Upper lobe of left lung (tissue), 6 donors: ENCODE measurements at regions not wholly inside any gene's neighbourhood (a gene's known extent, or its start where the extent isn't known, plus 50 kb on each side); places are given as distances from the start of the nearest gene placed in this dataset.
"Not testable (repeated sequence)": the region's sequence is repeated elsewhere in the genome, so short reads cannot be mapped to it uniquely, and the experiment has no call there.

Experiments used
- ATAC-seq, 2 donors: fragments of 200-7000 bp; cut with Tn5 transposase; one replicate each; pipeline ENCODE4 v1.9.1; 2022; ENCODE audit warnings: mild to moderate bottlenecking in 2 of 2, moderate library complexity in 2 of 2; ENCODE audit not compliant: low FRiP score in 2 of 2
- DNase-seq, 2 donors: peaks; one replicate each; pipeline ENCODE4 v3.0.0-alpha.2; 2019 to 2020
- H3K27ac ChIP-seq, 4 donors: fragments of 200-600 bp; sonication (generic); one replicate each; pipeline ENCODE4 v1.5.1; 2016 to 2019
- H3K27me3 ChIP-seq, 4 donors: fragments of 200-600 bp; sonication (generic); one replicate each; pipeline ENCODE4 v1.5.1; 2017 to 2019
- H3K36me3 ChIP-seq, 4 donors: fragments of 200-600 bp; sonication (generic); one replicate each; pipeline ENCODE4 v1.5.1; 2016 to 2019
- H3K4me1 ChIP-seq, 4 donors: fragments of 200-600 bp; sonication (generic); one replicate each; pipeline ENCODE4 v1.5.1; 2018 to 2019
- H3K4me3 ChIP-seq, 4 donors: fragments of 200-600 bp; sonication (generic); one replicate each; pipeline ENCODE4 v1.5.1; 2017 to 2019; ENCODE audit warnings: mild to moderate bottlenecking in 2 of 4, moderate library complexity in 1 of 4
- H3K9me3 ChIP-seq, 4 donors: fragments of 200-600 bp; sonication (generic); one replicate each; pipeline ENCODE4 v1.5.1; 2018 to 2019
- CTCF ChIP-seq, 6 experiments: fragments of 450-650 bp in 4 of 6; fragments of 200-600 bp in 2 of 6; sonication (generic) in 2 of 6; IDR thresholded peaks; one replicate each; pipeline ENCODE4 v1.5.1; 2016 to 2019; ENCODE audit warnings: antibody characterized with exemption in 6 of 6
- EP300 ChIP-seq, 4 donors: sonication (generic); formaldehyde crosslinking; IDR thresholded peaks; one replicate each; pipeline ENCODE4 v1.5.1; 2017; ENCODE audit warnings: antibody characterized with exemption in 4 of 4, control low read depth in 2 of 4
- POLR2A ChIP-seq, 4 donors: fragments of 450-650 bp; IDR thresholded peaks; one replicate each; pipeline ENCODE4 v1.5.1; 2016 to 2017; ENCODE audit warnings: antibody characterized with exemption in 4 of 4, mild to moderate bottlenecking in 2 of 4
- POLR2AphosphoS5 ChIP-seq, 2 donors: sonication (generic); formaldehyde crosslinking; IDR thresholded peaks; one replicate each; pipeline ENCODE4 v1.5.1; 2017; ENCODE audit warnings: antibody characterized with exemption in 2 of 2
- WGBS, 2 donors: methylation state at CpG; one replicate each; pipeline ENCODE4 v1.1.5; 2017 to 2018; 5-methylcytosine and 5-hydroxymethylcytosine counted together
- donor health status: DM: no; HTN: no; CAD: no; lungs with moderate emphysema.
- donor health status: DM: no; HTN: yes; CAD: no; lungs with severe emphysema.

GRCh38 chr4:129998436-129999150 lies 902.6 kb downstream of the C4orf33 start:
- H3K27ac ChIP-seq, result no peak overlapping the region
- TF ChIP-seq EP300 (IDR thresholded peaks at IDR 0.05) (no peak), CTCF (IDR thresholded peaks at IDR 0.05) (no peak), POLR2A (IDR thresholded peaks at IDR 0.05) (no peak), POLR2AphosphoS5 (IDR thresholded peaks at IDR 0.05) (no peak)
- 85 to 91% methylated on average over 5 to 7 of the region's 7 CpGs for WGBS, 2 donors
- no peaks in the 10 kb centered on the region for H3K4me1 ChIP-seq
- H3K4me3 ChIP-seq, result no peak overlapping the region
- no peaks in the 10 kb centered on the region for H3K36me3 ChIP-seq
- no peaks in the 10 kb centered on the region for H3K27me3 ChIP-seq
- no peaks in the 10 kb centered on the region for H3K9me3 ChIP-seq
- ATAC-seq (no peak), DNase-seq (no peak)

- H3K36me3 ChIP-seq, result no peaks in the 10 kb centered on the region
- H3K27me3 ChIP-seq, result no peaks in the 10 kb centered on the region
- ATAC-seq, result no peak
- DNase-seq, result no peak
- TF ChIP-seq EP300 (IDR thresholded peaks at IDR 0.05) (no peak), POLR2A (IDR thresholded peaks at IDR 0.05) (no peak), CTCF (IDR thresholded peaks at IDR 0.05) (no peak), POLR2AphosphoS5 (IDR thresholded peaks at IDR 0.05) (no peak)
- no peak overlapping the region for H3K4me3 ChIP-seq
- no peak overlapping the region for H3K27ac ChIP-seq
- no peaks in the 10 kb centered on the region for H3K4me1 ChIP-seq
- no peaks in the 10 kb centered on the region for H3K9me3 ChIP-seq
Measured at GRCh38 chr4:129999156-129999555, 903.2 kb downstream of the C4orf33 start.

GRCh38 chr4:130008461-130008860 lies 912.5 kb downstream of the C4orf33 start:
- Histone ChIP-seq H3K9me3 (no peaks in the 10 kb centered on the region), H3K36me3 (no peaks in the 10 kb centered on the region), H3K27ac (no peak overlapping the region), H3K4me1 (no peaks in the 10 kb centered on the region), H3K27me3 (no peaks in the 10 kb centered on the region), H3K4me3 (no peak overlapping the region)
- DNase-seq (no peak), ATAC-seq (peak in 1 of 2 donors; percentile 60)
- TF ChIP-seq POLR2AphosphoS5 (IDR thresholded peaks at IDR 0.05) (no peak), EP300 (IDR thresholded peaks at IDR 0.05) (no peak), POLR2A (IDR thresholded peaks at IDR 0.05) (no peak), CTCF (IDR thresholded peaks at IDR 0.05) (no peak)

DNA sequence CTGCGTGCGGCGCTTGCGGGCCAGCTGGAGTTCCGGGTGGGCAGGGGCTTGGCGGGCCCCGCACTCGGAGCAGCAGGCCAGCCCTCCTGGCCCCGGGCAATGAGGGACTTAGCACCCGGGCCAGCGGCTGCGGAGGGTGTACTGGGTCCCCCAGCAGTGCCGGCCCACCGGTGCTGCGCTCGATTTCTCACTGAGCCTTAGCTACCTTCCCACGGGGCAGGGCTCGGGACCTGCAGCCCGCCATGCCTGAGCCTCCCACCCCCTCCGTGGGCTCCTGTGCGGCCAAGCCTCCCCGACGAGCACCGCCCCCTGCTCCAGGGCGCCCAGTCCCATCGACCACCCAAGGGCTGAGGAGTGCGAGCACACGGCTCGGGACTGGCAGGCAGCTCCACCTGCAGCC lies 916.9 kb downstream of the C4orf33 start:
- not testable (repeated sequence) for H3K27ac ChIP-seq, ATAC-seq, H3K9me3 ChIP-seq, H3K4me3 ChIP-seq, H3K36me3 ChIP-seq, H3K27me3 ChIP-seq, H3K4me1 ChIP-seq
- WGBS, 2 donors, result 95% methylated on average over 7 to 11 of the region's 29 CpGs
- peak in 1 of 2 donors; percentile 65 for DNase-seq

DNA sequence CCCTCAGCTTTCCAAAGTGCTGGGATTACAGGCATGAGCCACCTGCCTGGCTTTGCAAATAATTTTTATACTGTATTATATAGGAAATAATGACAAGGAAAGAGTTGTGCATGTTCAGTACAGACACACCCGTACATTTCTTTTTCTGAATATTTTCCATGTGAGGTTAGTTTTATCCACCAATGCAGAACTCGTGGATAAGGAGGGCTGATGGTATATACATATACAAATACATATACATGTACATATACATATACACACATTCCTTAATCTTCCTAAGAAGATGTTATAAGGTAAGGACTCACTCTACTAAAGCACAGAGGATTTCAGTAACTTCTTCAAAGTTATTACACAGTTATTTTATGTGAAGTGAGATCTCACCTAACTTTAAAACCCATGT lies 925.8 kb downstream of the C4orf33 start:
- no peak for ATAC-seq

More for the DNA sequence above, 925.8 kb downstream of the C4orf33 start:
- Histone ChIP-seq H3K4me3 (no peak overlapping the region), H3K27me3 (no peaks in the 10 kb centered on the region), H3K9me3 (no peaks in the 10 kb centered on the region), H3K36me3 (no peaks in the 10 kb centered on the region), H3K27ac (no peak overlapping the region), H3K4me1 (no peaks in the 10 kb centered on the region)
- WGBS, 2 donors, result 71 to 86% methylated on average over 2 of the region's 2 CpGs
- TF ChIP-seq CTCF (IDR thresholded peaks at IDR 0.05), result no peak
- no peak for TF ChIP-seq EP300 (IDR thresholded peaks at IDR 0.05)
- no peak for DNase-seq
